ENCODE measurements at regions not wholly inside any gene's neighbourhood (a gene's known extent, or its start where the extent isn't known, plus 50 kb on each side); places are given as distances from the start of the nearest gene placed in this dataset.

DNA sequence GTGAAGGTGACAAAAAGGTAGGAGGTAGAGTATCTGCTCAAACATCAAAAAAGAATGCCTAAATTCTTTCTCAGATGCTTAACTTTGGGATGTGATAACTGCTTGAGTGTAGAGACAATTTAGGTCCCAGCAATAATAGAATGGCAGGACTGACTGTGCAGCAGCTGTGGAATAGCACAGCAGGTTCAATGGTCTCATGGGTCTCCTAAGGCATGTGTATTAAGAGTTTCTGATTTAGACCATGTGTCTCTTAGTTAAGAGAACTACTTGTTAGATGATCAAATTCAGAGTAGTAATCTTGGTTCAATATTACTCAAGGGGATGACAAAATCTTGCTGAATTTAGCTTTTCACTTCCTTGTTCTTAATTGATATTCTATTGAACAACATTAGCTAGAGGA is 72.0 kb downstream of the ALX1 start:
- DNase-seq, result no peak

DNA sequence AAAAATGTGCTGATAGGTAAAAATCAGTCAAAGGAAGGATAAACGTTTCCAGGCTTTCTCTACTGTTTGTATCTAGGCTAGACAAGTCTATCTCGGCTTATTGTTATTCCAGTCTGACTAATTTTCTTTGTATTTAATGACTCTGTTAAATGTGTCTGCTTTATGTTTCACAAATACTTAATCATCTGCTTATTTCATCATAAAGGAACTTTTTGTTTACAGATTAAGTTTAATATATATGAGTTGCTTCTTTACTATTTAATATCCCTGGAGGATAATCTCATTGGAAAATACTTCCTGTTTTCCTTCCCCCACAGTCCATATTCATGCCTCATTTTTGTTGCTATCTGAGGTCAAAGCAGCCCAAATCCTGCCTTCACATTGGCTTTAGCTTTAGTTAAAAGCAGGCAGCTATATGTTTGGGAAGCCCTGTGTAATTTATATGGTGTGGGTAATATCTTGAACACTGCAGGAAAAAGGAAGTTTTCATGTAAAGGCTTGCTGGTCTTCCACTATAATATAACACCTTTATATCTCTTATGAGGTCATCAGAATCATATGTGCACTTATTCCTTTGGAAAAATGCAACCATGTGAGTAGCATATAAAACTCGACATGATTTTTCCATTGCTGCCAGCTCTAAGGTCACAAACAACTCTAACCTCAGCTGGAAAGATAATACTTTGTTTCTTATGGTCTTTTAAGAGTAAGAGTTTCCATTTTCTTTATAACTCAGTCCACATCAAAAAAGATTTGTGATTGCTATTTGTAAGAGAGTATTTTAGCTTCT is 76.8 kb downstream of the ALX1 start:
- no peak for DNase-seq

DNA sequence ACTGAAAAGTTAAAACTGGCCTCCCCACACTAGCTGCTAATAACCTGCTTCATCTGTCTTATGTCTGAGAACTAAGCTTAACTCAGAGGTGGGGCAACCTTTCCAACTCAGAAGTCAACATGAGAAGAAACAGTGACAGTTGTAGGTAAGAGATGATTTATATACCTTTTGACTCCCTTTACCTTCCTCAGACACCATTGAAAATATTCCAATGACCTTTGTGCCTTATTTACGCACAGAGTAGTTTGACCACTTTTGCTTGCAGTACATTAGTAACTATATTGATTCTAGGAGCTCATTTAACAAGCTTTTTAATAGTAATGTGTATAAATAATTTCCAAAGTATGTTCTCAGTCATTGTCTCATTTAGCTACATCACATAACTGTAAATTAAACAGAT is 77.6 kb downstream of the ALX1 start:
- DNase-seq, result no peak

DNA sequence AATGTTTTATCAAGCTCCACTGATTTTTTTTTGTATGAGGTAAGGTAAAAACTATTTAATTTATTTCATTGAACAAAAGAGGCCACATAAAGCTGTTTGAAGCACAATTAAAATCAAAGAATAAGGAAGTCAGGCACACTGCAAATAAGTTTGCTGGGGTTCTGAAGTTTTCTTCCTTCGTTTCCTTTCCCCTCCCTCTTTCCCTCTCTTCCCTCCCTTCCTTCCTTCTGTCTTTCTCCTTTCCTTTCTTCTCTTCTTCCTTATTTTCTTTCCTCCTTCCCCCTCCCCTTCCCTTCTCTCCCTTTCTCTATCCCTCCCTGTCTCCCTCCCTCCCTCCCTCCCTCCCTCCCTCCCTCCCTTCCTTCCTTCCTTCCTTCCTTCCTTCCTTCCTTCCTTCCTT is 78.7 kb downstream of the ALX1 start:
- no peak for DNase-seq

DNA sequence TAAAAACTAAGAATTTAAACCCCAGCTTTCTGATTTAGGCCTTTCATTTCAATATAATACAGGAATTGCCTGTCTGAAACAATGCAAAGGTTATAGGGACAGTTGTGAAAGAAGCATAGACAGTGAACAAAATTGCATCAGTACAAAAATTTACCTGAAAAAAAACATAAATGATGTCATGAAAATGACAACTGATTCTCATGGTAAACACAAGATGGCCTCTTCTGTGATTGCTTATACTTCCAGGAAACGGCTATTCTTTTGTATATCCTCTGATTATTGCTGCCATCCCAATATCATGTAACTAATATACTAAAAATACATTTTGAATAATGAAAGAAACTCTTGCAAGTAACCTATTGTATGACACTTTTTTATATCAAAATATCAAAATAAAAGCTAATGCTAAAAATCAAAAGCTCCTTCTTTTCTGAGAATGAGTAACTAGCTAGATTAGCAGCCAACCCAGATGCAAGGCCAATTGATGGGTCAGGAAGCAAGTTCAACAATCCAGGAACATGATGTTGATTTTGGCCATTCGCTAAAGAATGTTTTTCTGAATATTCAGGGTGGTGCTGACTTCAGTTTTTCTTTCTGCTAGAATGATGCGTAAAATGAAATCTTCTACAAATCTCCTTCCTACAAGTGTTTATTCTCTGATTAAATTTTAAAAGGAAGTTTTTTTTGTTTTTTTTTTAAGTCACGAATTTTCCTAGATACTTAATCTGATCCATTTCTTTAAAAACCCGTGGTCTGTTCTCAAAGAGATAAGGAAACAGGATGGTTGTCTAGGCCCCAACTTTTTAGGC is 83.6 kb downstream of the ALX1 start:
- no peak for DNase-seq

DNA sequence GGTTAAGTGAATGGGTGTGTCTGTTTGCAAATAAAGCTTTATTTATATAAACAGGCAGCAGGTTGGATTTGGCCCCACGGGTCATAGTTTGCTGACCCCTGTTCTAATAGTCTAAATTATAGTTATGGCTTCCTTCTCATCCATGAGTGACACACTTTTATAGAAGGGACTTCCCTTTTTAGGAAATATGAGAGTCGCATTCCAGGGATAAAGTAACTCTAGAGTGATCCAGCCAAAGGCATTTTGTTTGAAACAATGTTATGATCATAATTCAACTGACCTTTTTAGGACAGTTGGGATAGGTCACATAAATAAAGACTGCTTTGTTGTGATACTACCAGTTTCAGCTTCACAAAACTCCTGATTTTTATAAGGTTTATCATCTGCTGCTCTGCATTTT is 87.9 kb downstream of the ALX1 start:
- DNase-seq, result no peak

DNA sequence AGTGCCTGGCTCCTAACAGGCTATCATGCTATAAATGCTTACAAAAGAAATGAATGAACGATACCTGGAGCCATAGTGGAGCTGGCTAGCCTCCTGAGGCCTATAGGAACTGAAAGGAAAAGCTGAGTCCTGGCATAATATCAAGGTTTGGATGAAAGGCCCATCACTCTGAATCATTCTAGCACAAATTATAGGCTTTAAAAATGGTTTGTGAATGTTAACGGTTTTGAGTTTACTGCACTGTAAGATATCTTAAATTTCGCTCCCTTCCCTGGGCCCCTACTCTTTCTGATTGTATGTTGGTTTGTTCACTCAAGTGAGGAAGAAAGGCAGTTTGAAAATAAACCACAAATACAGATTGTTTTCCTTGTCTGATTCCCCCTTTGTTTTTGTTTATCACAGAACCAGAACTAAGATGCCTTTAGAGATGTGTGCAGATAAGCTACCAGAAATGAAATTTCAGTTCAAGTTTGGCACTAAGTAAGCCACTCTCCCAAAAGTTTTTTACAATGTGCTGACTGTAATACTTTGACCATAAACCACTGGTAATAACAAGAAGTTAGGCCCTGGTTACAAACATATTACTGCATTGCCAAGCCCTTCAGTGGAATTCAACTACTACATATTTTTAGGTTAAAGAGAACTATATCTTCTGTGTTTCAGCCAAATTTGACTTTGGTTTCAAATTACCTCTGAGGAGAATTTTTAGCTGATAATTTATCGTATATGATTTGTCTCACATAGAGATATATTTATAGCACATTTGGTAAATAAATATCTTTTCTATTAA is 89.5 kb downstream of the ALX1 start:
- no peak for DNase-seq

DNA sequence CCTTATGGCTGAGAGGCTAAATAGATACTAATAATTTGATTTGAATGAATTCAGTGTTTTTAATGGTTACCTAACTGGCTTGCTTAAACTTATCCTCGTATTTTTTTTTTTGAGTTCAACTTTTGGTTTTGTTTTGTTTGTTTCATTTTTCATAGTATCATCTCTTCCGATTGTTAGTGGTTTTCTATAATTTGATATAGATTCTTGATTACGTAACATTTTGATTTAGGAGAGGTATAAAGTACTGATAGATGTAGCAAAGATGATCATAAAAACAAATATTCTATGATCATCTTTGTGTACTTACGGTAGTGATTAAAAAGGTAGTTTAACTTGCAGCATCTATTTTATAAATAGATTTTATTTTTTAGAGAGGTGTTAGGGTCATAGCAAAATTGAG is 93.0 kb downstream of the ALX1 start:
- DNase-seq, result no peak

DNA sequence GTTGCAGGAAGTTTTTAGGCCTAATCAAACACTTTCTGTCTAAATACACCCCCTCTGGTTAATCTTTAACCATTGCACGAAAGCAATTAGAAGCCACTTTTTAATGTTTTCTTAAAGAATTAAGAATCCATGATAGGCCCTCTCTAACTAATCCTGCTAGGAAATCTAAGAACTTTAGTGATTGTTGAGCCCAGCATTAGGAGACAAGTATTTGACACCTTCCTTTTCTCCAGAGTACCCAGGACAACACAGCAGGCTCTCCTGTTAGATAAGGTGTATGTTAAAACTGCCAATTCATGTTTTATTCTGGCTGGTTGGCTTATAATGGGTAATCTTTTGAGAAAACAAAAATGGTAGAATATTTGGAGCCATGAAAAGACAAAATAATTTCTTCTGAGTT is 95.0 kb downstream of the ALX1 start:
- DNase-seq, result no peak

DNA sequence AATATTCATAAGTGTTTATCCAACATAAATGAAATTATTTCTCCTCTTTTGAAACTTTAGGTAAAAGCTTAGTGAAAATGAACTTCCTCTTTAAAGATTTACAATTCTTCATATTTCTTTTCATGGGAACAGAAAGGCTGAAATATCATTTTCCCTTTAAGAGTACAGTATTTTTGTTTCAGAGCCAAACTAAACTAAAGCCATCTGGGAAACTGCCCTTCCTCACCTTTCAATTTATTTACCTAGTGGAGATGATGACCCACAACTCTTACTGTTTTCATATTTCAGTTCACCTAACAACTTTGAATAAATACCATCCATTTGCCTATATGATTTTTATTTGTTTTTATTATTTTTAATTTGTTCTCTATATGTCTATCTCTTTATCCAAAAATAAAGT is 105.4 kb downstream of the ALX1 start:
- no peak for DNase-seq

DNA sequence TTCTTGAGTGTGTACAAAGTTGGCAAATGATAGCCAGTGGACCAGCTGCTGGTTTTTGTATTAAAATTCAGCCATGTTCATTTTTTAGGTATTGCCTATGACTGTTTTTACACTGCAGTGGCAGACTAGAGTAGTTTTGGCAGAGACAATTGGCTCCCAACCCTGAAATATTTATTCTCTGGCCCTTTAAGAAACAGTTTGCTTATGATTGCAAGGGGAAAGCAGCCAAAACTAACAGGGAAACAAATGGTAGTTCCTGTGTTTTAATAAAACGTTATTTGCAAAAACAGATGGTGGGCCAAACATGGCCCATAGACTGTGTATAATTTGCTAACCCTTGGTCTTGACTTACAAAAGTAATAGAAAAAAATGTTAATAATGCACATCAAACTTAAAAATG is 110.2 kb downstream of the ALX1 start:
- no peak for DNase-seq

DNA sequence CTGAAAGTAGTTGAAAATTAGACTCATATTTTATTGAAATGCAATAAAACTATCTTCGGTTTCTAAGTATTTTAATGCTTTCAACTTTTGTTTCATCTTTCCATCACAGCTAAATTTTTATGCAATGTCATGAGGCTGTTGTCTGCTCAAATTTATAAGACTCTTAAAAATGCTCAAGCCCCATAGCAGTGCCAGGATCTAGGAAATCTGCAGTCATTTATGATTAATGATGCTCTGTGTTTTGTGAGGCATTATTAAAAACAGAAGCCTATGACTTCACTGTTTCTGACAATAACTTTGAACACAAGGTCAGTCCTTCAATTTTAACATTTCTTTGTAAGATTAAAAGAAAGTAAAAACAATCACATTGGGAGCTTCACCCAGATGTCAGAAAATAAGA is 112.5 kb downstream of the ALX1 start:
- DNase-seq, result no peak

DNA sequence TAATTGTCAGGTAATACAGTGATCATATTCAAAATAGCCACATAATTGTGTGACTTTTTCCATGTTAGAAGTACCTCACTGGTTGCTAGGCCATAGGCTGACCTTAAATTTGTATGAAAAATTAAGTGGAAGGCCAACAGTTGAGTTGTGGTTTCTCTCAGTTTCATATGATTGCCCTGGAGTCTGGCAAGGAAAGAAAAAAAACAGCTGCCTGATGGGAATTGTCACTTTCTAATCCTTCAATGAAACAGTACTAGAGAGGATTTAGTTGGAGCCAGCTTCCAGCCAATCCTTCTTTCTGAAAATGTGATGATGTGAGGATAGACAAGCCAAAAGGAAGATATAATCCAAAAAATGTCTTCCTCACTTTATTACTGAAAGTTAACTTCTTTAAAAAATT is 113.6 kb downstream of the ALX1 start:
- no peak for DNase-seq

DNA sequence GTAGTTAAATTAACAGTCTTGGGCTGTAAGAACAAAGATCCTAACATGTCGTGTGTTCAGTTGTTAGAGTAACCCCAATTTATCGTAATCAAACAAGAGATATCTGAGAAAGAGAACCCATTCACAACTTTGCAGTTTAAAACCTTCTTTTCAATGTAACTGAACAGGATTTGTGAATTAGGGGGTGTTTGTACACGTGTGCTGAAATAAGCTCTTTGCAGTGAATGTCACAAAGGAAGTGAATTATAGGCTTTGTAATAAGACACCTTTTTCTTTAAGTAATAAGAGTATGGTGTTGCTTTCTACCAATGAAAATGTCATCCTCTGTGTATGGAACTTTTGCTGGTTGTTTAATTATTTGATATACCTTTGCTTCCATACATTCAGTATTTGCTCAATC is 114.0 kb downstream of the ALX1 start:
- DNase-seq, result no peak

DNA sequence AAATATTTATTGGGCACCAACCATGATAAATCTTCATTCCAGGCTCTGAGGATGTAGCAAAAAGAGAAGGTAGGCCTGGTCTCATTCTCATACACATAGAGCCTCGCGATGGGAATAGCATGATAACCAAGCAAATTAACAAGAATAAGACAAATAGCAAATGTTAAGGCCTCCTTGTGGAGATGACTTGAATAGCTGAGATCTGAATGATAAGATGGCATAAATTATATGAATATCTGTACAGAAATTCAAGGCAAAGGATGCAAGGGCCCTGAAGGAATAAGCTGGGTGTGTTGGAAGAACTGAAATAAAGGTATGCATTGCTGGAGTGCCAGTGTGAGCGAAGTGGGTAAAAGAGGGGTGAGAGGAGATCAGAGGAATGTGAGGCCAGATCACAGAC is 114.8 kb downstream of the ALX1 start:
- DNase-seq, result no peak

DNA sequence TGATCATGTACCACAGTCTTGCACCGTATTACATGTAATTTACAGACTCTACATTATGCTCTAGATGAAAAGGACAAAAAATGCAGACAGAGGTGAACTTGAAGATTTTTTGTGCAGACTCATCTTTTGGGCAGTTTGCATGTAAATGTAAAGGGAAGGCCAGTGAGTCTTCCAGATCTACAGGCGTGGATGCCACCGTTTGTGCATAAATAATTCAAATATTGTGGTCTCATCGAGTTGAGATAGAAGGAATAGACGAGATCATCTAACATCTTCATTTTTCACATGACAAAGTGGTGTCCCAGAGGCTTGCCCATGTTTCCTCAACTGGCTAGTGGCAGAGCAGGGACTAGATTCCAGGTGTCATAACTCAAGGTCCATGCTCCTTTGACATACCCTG is 125.2 kb downstream of the ALX1 start:
- DNase-seq, result no peak

DNA sequence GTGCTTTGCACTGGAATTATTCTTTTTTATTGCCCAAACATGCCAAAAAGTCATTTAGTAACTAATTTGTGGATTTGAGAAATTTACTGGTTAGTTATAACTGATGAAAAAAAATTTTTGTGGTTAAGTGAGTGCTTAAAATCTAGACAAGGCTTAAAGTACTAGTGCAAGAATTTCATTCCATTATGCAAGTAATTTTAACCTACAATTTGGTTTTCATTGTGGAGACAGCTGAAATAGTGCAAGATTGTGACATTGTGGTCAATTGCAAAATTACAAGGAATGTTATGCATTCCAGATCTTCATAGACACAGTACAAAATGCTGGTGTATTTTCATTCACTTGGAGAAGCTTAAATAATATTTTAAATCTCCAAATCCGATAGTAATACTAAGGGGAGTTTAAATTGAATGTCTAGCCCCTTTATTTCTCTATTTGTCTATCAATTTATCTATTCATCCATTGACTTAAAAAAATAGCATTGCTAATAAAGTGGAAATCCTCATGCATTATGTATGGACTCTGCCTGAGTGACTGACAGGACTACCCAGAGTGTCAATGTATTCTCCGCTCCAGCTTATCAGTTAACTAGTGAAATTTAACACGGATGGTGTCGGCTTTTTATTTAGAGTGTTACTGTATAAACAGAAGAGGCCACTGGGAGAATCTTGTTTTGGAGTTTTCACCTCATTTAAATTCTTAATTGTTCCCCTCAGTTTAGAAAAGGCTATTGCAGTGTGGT is 125.9 kb downstream of the ALX1 start:
- DNase-seq, result peak; percentile 65

DNA sequence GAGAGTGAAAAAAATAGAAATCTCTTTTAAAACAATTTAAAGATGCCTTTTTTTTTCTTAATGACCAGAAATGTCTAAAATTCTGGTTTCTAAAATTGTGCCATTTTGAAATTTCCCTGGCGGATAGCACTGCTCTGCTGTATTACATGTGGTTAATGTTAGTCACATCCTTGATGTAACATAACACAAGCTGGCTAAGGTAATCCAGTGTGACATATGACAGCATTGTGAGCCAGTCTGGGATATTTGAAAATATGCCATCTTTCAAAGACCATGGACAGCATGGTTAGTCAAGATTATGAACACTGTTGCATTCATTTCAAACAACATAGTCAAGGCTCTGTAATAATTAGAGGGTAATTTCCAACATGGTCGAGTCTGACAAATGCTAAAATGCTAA is 133.2 kb downstream of the ALX1 start:
- DNase-seq, result no peak

DNA sequence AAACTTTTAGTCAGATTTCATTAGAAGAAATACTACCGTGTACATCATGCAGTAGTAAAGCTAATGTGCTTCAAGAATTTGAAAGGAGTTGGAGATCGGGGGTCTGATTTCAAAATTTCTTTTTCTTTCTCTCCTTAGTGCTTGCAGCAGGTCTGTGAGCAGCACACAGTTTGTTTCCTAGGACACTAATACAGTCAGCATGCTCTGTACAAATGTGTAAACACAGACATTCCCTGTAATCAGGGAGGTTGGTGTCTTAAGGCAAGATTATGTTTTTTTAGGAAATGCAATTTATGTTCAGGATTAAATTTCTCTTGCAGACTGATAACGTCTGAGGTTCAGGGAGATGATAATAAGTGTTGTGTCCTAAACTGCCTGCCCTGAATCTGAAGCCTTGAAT is 142.7 kb downstream of the ALX1 start:
- no peak for DNase-seq

DNA sequence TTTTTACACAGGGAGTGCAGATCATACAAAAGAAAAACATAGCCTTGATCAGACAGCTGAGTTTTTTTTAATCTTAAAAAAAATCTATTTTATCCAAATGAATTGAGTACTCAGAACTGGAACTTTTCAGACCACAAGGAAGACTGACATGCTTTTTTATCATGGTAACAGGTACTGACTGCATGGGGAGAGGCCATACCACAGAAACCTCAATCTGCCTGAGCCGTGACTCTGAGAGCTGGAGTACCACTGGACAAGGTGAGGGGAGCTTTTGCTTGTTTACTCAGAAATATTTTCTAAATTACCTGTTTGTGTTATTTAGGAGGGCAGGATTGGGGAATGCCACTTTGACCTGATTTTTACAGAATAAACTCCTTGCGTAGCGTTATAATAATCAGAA is 143.9 kb downstream of the ALX1 start:
- DNase-seq, result no peak

DNA sequence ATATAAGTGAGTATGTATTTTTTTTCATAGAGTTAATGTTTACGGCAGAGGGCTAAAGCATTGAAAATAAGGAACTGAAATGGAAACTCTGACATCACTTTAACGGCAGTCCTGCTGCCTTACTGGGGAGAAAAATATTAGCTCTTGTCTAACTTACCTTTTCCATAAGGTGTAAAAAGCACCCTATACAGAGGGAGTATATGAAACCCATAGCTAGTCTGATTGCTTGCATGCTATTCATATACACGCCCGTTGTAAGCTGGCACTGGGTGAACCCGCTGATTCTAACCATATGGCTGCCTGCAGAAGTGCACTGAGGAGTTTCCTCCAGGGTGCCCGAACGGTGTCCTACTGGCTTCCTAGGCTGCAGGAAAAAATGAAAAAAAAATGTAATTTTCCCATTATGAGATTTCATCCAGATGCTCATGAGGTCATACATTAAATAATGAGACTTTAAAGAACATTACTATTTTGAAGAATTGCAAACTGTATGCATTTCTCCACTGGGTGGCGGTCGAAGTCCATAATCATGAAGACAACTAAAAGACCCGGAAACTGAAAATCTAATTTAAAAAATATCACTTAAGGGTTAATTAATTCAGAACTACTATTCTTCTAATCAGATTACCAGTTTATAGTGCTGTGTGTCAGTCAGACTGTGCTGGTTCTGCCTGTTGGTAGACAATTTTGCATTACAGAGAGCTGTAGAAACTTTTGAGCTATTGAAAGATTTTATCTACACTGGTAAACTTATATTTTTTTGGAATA is 144.7 kb downstream of the ALX1 start:
- peak; percentile 67 for DNase-seq

DNA sequence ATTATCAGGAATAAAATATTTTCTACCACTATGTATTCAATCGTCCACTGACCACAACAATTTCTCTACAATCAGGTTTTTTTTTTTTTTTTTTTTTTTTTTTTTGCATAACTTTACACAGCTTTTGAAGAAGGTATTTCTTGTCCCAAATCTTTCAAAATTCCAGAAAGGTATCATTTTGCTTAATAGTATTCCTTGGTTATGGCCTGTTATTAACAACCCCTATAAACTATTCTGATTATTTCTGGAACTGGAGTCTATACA is 145.3 kb downstream of the ALX1 start:
- no peak for DNase-seq

DNA sequence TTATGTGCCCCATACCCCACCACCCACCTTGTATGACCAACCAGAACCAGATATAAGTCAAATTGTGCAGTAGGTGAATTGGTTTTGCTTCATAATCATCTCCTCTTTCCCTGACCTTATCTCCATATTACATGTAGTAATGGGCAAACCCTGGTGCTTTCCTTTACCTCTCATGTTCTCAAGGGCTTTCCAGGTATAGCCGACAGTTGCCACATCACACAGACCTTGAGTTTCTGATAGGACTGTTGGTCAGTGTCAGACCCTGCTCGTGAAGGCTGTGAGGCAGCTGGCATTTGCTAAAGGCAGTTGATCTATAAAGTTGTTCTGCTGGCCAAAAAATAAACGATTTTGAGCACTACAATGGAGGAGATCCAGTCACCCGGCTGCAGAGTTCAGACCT is 145.9 kb downstream of the ALX1 start:
- no peak for DNase-seq

Measured in MV-4-11 (cell line).